PC-9 (cell line): ENCODE measurements at regions not wholly inside any gene's neighbourhood (a gene's known extent, or its start where the extent isn't known, plus 50 kb on each side); places are given as distances from the start of the nearest gene placed in this dataset.

ENCODE experiments used
- EZH2 ChIP-seq: fragments of 200-600 bp; sonication (generic); IDR thresholded peaks from 2 replicates; pipeline ENCODE4 v1.8.0; 2017; ENCODE audit warnings: antibody characterized with exemption, low read depth
- TF ChIP-seq, protein P1 (sequence below): fragments of 200-600 bp; sonication (generic); conservative IDR thresholded peaks from 2 replicates; pipeline ENCODE4 v1.6.1; 2017; ENCODE audit warnings: mixed run types, antibody characterized with exemption, mild to moderate bottlenecking, moderate library complexity

DNA sequence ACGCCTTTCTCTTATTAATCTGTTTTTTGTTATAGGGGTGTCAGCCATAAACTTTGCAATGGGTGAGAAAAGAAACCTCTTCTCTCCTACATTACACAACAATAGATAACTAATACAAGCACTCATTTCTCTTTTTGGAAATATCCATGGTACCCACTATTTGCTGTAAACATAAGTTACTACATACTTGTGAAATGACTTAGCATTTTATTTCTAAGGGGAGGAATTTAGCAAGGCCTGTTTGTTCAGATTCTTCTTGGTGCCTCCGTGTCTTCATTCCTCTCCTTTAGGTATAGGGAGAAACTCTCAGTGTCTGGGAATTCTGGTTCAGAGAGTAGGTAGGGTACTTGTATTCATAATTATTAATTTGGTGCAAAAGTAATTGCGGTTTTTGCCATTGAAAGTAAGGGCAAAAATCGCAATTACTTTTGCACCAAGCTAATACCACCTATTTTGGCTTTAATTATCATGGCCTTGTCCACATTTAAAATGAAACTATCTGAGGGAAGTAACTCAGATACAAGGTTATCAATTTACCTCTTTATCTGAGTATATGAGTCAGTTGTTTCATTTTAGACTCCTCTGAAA, 134.8 kb downstream of the MREG start:
- TF ChIP-seq, protein P1, sequence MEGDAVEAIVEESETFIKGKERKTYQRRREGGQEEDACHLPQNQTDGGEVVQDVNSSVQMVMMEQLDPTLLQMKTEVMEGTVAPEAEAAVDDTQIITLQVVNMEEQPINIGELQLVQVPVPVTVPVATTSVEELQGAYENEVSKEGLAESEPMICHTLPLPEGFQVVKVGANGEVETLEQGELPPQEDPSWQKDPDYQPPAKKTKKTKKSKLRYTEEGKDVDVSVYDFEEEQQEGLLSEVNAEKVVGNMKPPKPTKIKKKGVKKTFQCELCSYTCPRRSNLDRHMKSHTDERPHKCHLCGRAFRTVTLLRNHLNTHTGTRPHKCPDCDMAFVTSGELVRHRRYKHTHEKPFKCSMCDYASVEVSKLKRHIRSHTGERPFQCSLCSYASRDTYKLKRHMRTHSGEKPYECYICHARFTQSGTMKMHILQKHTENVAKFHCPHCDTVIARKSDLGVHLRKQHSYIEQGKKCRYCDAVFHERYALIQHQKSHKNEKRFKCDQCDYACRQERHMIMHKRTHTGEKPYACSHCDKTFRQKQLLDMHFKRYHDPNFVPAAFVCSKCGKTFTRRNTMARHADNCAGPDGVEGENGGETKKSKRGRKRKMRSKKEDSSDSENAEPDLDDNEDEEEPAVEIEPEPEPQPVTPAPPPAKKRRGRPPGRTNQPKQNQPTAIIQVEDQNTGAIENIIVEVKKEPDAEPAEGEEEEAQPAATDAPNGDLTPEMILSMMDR = no peak
- TF ChIP-seq EZH2 = no peak
